T-helper 1 cell (primary cell): ENCODE measurements at regions not wholly inside any gene's neighbourhood (a gene's known extent, or its start where the extent isn't known, plus 50 kb on each side); places are given as distances from the start of the nearest gene placed in this dataset.

Experiments
- DNase-seq, 5 donors: peaks; one replicate each; pipeline ENCODE4 v3.0.0-alpha.2; 2012 to 2020

- no peak for DNase-seq
Measured at GRCh38 chr1:30192969-30193630, 530.3 kb downstream of the MATN1 start.

- DNase-seq = peak in 2 of 5 donors; percentile 35 to 89
Measured at GRCh38 chr1:30191154-30191702, 532.2 kb downstream of the MATN1 start.

GRCh38 chr1:30190511-30191153, 532.8 kb downstream of the MATN1 start:
- DNase-seq = no peak

- DNase-seq = no peak
Measured at GRCh38 chr1:30189818-30190500, 533.4 kb downstream of the MATN1 start.

- no peak for DNase-seq
Measured at GRCh38 chr1:30188999-30189398, 534.4 kb downstream of the MATN1 start.

- no peak for DNase-seq
Measured at GRCh38 chr1:30188329-30188728, 535.1 kb downstream of the MATN1 start.

- DNase-seq = no peak
Measured at GRCh38 chr1:30187413-30188023, 535.9 kb downstream of the MATN1 start.

GRCh38 chr1:30186586-30186985, 536.8 kb downstream of the MATN1 start:
- no peak for DNase-seq

GRCh38 chr1:30185809-30186208, 537.6 kb downstream of the MATN1 start:
- no peak for DNase-seq

- no peak for DNase-seq
Measured at GRCh38 chr1:30185313-30185712, 538.1 kb downstream of the MATN1 start.

GRCh38 chr1:30184393-30185141, 538.8 kb downstream of the MATN1 start:
- no peak for DNase-seq

GRCh38 chr1:30183895-30184294, 539.5 kb downstream of the MATN1 start:
- DNase-seq = no peak

GRCh38 chr1:30183006-30183405, 540.4 kb downstream of the MATN1 start:
- DNase-seq = no peak

- DNase-seq = no peak
Measured at GRCh38 chr1:30179942-30180543, 543.3 kb downstream of the MATN1 start.

- DNase-seq = no peak
Measured at GRCh38 chr1:30176477-30176876, 546.9 kb downstream of the MATN1 start.

- no peak for DNase-seq
Measured at GRCh38 chr1:30174499-30174898, 548.9 kb downstream of the MATN1 start.

GRCh38 chr1:30173560-30173959, 549.8 kb downstream of the MATN1 start:
- DNase-seq = no peak

- no peak for DNase-seq
Measured at GRCh38 chr1:30172757-30173156, 550.6 kb downstream of the MATN1 start.

GRCh38 chr1:30172299-30172694, 551.1 kb downstream of the MATN1 start:
- DNase-seq = no peak

GRCh38 chr1:30171537-30172298, 551.7 kb downstream of the MATN1 start:
- no peak for DNase-seq

GRCh38 chr1:30169269-30169668, 554.1 kb downstream of the MATN1 start:
- DNase-seq = no peak
